HepG2 (cell line): ENCODE measurements at regions not wholly inside any gene's neighbourhood (a gene's known extent, or its start where the extent isn't known, plus 50 kb on each side); places are given as distances from the start of the nearest gene placed in this dataset.

Experiments used
- ATAC-seq: fragments of 200-7000 bp; cut with Tn5 transposase; 3 replicates; pipeline ENCODE4 v1.9.1; 2020; ENCODE audit warnings: mild to moderate bottlenecking, moderate library complexity
- BruUV-seq: library from RNA; stranded (reverse); fragments of 400-500 nt; replicated peaks from 2 replicates; lab custom pipeline; 2021; lab: Mats Ljungman, UMichigan
- CTCF ChIA-PET: fragments of 300-600 bp; formaldehyde crosslinking; extraction: SDS; loops from one replicate; lab custom pipeline; 2021; ENCODE audit warnings: low total read pairs, inconsistent platforms, low intra/inter-chr PET ratio; lab: Yijun Ruan, JAX
- POLR2A ChIA-PET: fragments of 350-600 bp; sonication (Branson Sonifier 250); formaldehyde crosslinking; loops from one replicate; lab custom pipeline; 2020; ENCODE audit warnings: antibody characterized with exemption, inconsistent platforms; lab: Yijun Ruan, JAX
- DNase-seq: peaks from one replicate; pipeline ENCODE4 v3.0.0-alpha.2; 2015; ENCODE audit warnings: low spot score
- FAIRE-seq: peaks from 3 replicates; lab custom pipeline; 2011; peaks lifted over from hg19 to GRCh38; lab: Jason Lieb, UNC
- H2AFZ ChIP-seq: one replicate; pipeline ENCODE4 v1.6.1; 2011; ENCODE audit warnings: low read length, inconsistent platforms
- H3K27ac ChIP-seq: fragments of 300-600 bp; 3 replicates; pipeline ENCODE4 v1.8.0; 2011; ENCODE audit warnings: mixed run types, mild to moderate bottlenecking, mixed read lengths, low read length, inconsistent platforms; ENCODE audit not compliant: insufficient read depth; ENCODE audit errors: extremely low read length
- H3K27me3 ChIP-seq, 2 experiments: fragments of 200-600 bp in 1 of 2; 2 replicates in 1 of 2; 3 replicates in 1 of 2; pipeline versions ENCODE4 v1.6.0 to v1.8.0; 2011; ENCODE audit warnings: low read length in 2 of 2, mild to moderate bottlenecking in 2 of 2, moderate library complexity in 2 of 2, inconsistent platforms in 1 of 2; ENCODE audit not compliant: insufficient read depth in 2 of 2, control insufficient read depth in 1 of 2
- H3K36me3 ChIP-seq, 2 experiments: fragments of 200-600 bp in 1 of 2; replicated peaks in 1 of 2; 2 replicates in 1 of 2; 3 replicates in 1 of 2; pipeline versions ENCODE4 v1.5.1 to v1.8.0; 2011; ENCODE audit warnings: low read length in 2 of 2, inconsistent platforms in 1 of 2; ENCODE audit not compliant: insufficient read depth in 2 of 2, control insufficient read depth in 1 of 2
- H3K4me1 ChIP-seq: 2 replicates; pipeline ENCODE4 v1.5.1; 2012; ENCODE audit warnings: low read length, inconsistent platforms; ENCODE audit not compliant: insufficient read depth
- H3K4me2 ChIP-seq: 2 replicates; pipeline ENCODE4 v1.6.0; 2011; ENCODE audit warnings: low read depth, low read length, inconsistent platforms
- H3K4me3 ChIP-seq, 3 experiments: fragments of 200-600 bp in 1 of 3; sonication (generic), shearing (Covaris generic) in 1 of 3; replicated peaks in 1 of 3; 2 replicates each; pipeline ENCODE4 v1.5.1; 2011 to 2016; ENCODE audit warnings: low read length in 3 of 3, inconsistent platforms in 2 of 3, low read depth in 2 of 3, mild to moderate bottlenecking in 2 of 3, control low read depth in 1 of 3, mixed read lengths in 1 of 3; ENCODE audit not compliant: insufficient read depth in 1 of 3
- H3K79me2 ChIP-seq: one replicate; pipeline ENCODE4 v1.6.1; 2011; ENCODE audit warnings: low read length, inconsistent platforms; ENCODE audit not compliant: insufficient read depth
- H3K9ac ChIP-seq: 2 replicates; pipeline ENCODE4 v1.6.0; 2011; ENCODE audit warnings: mild to moderate bottlenecking, low read depth, low read length, inconsistent platforms; ENCODE audit not compliant: insufficient read depth
- H3K9me3 ChIP-seq: 2 replicates; pipeline ENCODE4 v1.5.1; 2012; ENCODE audit warnings: mild to moderate bottlenecking, low read length
- H4K20me1 ChIP-seq: 2 replicates; pipeline ENCODE4 v1.6.0; 2011; ENCODE audit warnings: inconsistent platforms, mild to moderate bottlenecking, low read length, moderate library complexity; ENCODE audit not compliant: insufficient read depth
- ASH2L ChIP-seq: fragments of 300-600, 200-600 bp; sonication (generic); IDR thresholded peaks from 2 replicates; pipeline ENCODE4 v1.7.0; 2017; ENCODE audit warnings: low read depth, mild to moderate bottlenecking, moderate library complexity, mixed read lengths, low read length; ENCODE audit not compliant: insufficient read length
- ESRRA ChIP-seq: sonication (generic); formaldehyde crosslinking; IDR thresholded peaks from 2 replicates; pipeline ENCODE4 v1.5.1; 2020; ENCODE audit warnings: mild to moderate bottlenecking, low read depth, missing genetic modification reagents
- EZH2 ChIP-seq: conservative IDR thresholded peaks from 2 replicates; pipeline ENCODE4 v1.6.1; 2012; ENCODE audit warnings: mild to moderate bottlenecking, low read depth, low read length, moderate library complexity
- ISX ChIP-seq: sonication (generic); formaldehyde crosslinking; conservative IDR thresholded peaks from 2 replicates; pipeline ENCODE4 v1.5.0; 2020; ENCODE audit warnings: missing genetic modification reagents
- KAT2B ChIP-seq: fragments of 150-350 bp; IDR thresholded peaks from 2 replicates; pipeline ENCODE4 v1.6.1; 2014; ENCODE audit warnings: low read depth, low read length, borderline replicate concordance
- KDM1A ChIP-seq: IDR thresholded peaks from 2 replicates; pipeline ENCODE4 v1.6.1; 2016; ENCODE audit warnings: missing compliant biosample characterization
- NCOA5 ChIP-seq: sonication (generic); formaldehyde crosslinking; IDR thresholded peaks from 2 replicates; pipeline ENCODE4 v1.4.0; 2020; ENCODE audit warnings: missing genetic modification reagents
- NR2F6 ChIP-seq, 2 experiments: IDR thresholded peaks; 2 replicates each; pipeline ENCODE4 v1.6.1; 2016; ENCODE audit warnings: antibody characterized with exemption in 1 of 2, mild to moderate bottlenecking in 1 of 2
- ZFAT ChIP-seq: sonication (generic); formaldehyde crosslinking; conservative IDR thresholded peaks from 2 replicates; pipeline ENCODE4 v1.8.1; 2023; ENCODE audit warnings: missing genetic modification reagents, inconsistent platforms
- ZNF589 ChIP-seq: sonication (generic); formaldehyde crosslinking; conservative IDR thresholded peaks from 2 replicates; pipeline ENCODE4 v1.8.0; 2022; ENCODE audit warnings: mild to moderate bottlenecking, moderate library complexity, missing genetic modification reagents
- ZNF75D ChIP-seq: sonication (generic); formaldehyde crosslinking; IDR thresholded peaks from 2 replicates; pipeline ENCODE4 v1.8.1; 2023; ENCODE audit warnings: missing genetic modification reagents, mild to moderate bottlenecking, borderline replicate concordance
- ZNF790 ChIP-seq: sonication (generic); formaldehyde crosslinking; IDR thresholded peaks from 2 replicates; pipeline ENCODE4 v1.8.0; 2022; ENCODE audit warnings: missing genetic modification reagents, mild to moderate bottlenecking, borderline replicate concordance
- WGBS: methylation state at CpG from one replicate; pipeline ENCODE4 v1.1.6; 2017; ENCODE audit warnings: low lambda C conversion rate; 5-methylcytosine and 5-hydroxymethylcytosine counted together
- in situ Hi-C: cut with HindIII; loops from 2 replicates; pipeline ENCODE4 v1.10.0; 2017; ENCODE audit warnings: low pct_unique_long_range_greater_than_20kb; ENCODE audit not compliant: extremely low pct_ligation_motif_present
- intact Hi-C: fragments of 100-400 bp; cut with micrococcal nuclease; formaldehyde crosslinking; loops from one replicate; pipeline ENCODE4 v1.10.0; 2022; ENCODE audit not compliant: unreplicated experiment
- TF ChIP-seq, protein P1 (sequence below): IDR thresholded peaks from 2 replicates; pipeline ENCODE4 v1.6.1; 2012; ENCODE audit warnings: low read length, improper control_type of control experiment

DNA sequence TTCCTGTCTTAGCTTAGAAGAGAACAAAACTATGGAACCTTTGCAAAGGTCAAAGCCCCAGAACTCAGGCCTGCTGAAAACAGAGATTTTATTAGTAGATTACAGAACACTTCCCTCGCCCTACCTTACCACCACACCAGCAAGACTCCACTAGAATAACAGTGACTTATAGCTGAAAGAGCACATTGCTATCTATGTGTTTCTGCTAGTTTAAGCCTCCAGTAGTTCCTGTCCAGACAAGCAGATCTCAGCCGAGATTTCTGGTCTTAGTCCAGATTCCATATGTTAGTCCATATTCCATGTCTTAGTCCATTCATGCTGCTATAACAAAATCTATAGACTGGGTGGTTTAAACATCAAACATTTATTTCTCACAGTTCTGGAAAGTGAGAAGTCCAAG lies 412.3 kb upstream of the ID4 start:
- no peak overlapping the region for H2AFZ ChIP-seq

More for the DNA sequence above, 412.3 kb upstream of the ID4 start:
- intact Hi-C loops (no loop called here), in situ Hi-C loops (no loop called here)
- H4K20me1 ChIP-seq: no peaks in the 10 kb centered on the region
- ATAC-seq: no peak
- TF ChIP-seq ZNF75D (CRISPR knock-in tag) (no peak), ZNF790 (CRISPR knock-in tag) (no peak), KAT2B (no peak), ASH2L (no peak), ISX (no peak), KDM1A (CRISPR knock-in tag) (no peak), ZNF589 (CRISPR knock-in tag) (no peak), ESRRA (CRISPR knock-in tag) (no peak), ZFAT (CRISPR knock-in tag) (no peak), NR2F6 (IDR thresholded peaks at IDR 0.05) (no peak), NR2F6 (CRISPR knock-in tag; IDR thresholded peaks at IDR 0.05) (no peak), NCOA5 (CRISPR knock-in tag) (no peak), EZH2 (no peak)
- TF ChIP-seq, protein P1, sequence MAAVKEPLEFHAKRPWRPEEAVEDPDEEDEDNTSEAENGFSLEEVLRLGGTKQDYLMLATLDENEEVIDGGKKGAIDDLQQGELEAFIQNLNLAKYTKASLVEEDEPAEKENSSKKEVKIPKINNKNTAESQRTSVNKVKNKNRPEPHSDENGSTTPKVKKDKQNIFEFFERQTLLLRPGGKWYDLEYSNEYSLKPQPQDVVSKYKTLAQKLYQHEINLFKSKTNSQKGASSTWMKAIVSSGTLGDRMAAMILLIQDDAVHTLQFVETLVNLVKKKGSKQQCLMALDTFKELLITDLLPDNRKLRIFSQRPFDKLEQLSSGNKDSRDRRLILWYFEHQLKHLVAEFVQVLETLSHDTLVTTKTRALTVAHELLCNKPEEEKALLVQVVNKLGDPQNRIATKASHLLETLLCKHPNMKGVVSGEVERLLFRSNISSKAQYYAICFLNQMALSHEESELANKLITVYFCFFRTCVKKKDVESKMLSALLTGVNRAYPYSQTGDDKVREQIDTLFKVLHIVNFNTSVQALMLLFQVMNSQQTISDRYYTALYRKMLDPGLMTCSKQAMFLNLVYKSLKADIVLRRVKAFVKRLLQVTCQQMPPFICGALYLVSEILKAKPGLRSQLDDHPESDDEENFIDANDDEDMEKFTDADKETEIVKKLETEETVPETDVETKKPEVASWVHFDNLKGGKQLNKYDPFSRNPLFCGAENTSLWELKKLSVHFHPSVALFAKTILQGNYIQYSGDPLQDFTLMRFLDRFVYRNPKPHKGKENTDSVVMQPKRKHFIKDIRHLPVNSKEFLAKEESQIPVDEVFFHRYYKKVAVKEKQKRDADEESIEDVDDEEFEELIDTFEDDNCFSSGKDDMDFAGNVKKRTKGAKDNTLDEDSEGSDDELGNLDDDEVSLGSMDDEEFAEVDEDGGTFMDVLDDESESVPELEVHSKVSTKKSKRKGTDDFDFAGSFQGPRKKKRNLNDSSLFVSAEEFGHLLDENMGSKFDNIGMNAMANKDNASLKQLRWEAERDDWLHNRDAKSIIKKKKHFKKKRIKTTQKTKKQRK: no peak
- no peak overlapping the region for H3K4me2 ChIP-seq
- POLR2A ChIA-PET: no interaction called here
- no peaks in the 10 kb centered on the region for H3K4me1 ChIP-seq
- no peak overlapping the region for H3K9ac ChIP-seq
- WGBS: 0% methylated on average over 2 of the region's 2 CpGs
- no TSS peak for BruUV-seq
- no peaks in the 10 kb centered on the region for H3K79me2 ChIP-seq
- H3K27me3 ChIP-seq: no peaks in the 10 kb centered on the region
- H3K9me3 ChIP-seq: peaks cover 69% of the 10 kb centered on the region
- no peaks in the 10 kb centered on the region for H3K36me3 ChIP-seq
- H3K4me3 ChIP-seq: no peak overlapping the region
- CTCF ChIA-PET: no interaction called here
- DNase-seq: no peak
- H3K27ac ChIP-seq: no peak overlapping the region
- no peak for FAIRE-seq
